OCI-LY1 (cell line): ENCODE measurements at regions not wholly inside any gene's neighbourhood (a gene's known extent, or its start where the extent isn't known, plus 50 kb on each side); places are given as distances from the start of the nearest gene placed in this dataset.

ENCODE experiments used
- H2AFZ ChIP-seq: fragments of 200-600 bp; sonication (generic), shearing (Covaris generic); 2 replicates; pipeline ENCODE4 v1.6.0; 2014; ENCODE audit warnings: antibody characterized with exemption, mild to moderate bottlenecking, low read length
- H3F3A ChIP-seq: fragments of 200-600 bp; sonication (generic), shearing (Covaris generic); 2 replicates; pipeline ENCODE4 v1.6.0; 2014; ENCODE audit warnings: mild to moderate bottlenecking, antibody characterized with exemption, low read length, moderate library complexity; ENCODE audit not compliant: insufficient read depth
- H3K27ac ChIP-seq: fragments of 200-600 bp; sonication (generic); 2 replicates; pipeline ENCODE4 v1.5.1; 2014; ENCODE audit warnings: low read length, mixed run types, mild to moderate bottlenecking, low read depth; ENCODE audit not compliant: poor library complexity, severe bottlenecking
- H3K27me3 ChIP-seq: fragments of 200-600 bp; sonication (generic); 2 replicates; pipeline ENCODE4 v1.6.0; 2014; ENCODE audit warnings: antibody characterized with exemption, mild to moderate bottlenecking, low read length, moderate library complexity; ENCODE audit not compliant: insufficient read depth
- H3K36me3 ChIP-seq: fragments of 200-600 bp; sonication (generic); 2 replicates; pipeline ENCODE4 v1.6.1; 2014; ENCODE audit warnings: mild to moderate bottlenecking, antibody characterized with exemption, low read length, moderate library complexity, mixed read lengths; ENCODE audit not compliant: insufficient read depth
- H3K4me1 ChIP-seq: fragments of 200-600 bp; sonication (generic); 2 replicates; pipeline ENCODE4 v1.5.1; 2014; ENCODE audit warnings: mild to moderate bottlenecking, low read length, moderate library complexity; ENCODE audit not compliant: insufficient read depth, severe bottlenecking
- H3K4me2 ChIP-seq: fragments of 200-600 bp; sonication (generic), shearing (Covaris generic); 2 replicates; pipeline ENCODE4 v1.6.1; 2014; ENCODE audit warnings: low read length
- H3K4me3 ChIP-seq: fragments of 200-600 bp; sonication (generic); 2 replicates; pipeline ENCODE4 v1.5.1; 2014; ENCODE audit warnings: low read length, low read depth, mild to moderate bottlenecking, mixed read lengths; ENCODE audit not compliant: poor library complexity, severe bottlenecking
- H3K79me2 ChIP-seq: fragments of 200-600 bp; shearing (Covaris generic); 2 replicates; pipeline ENCODE4 v1.6.1; 2016; ENCODE audit warnings: mixed run types, low read length, mixed read lengths; ENCODE audit not compliant: insufficient read depth
- H3K9ac ChIP-seq: fragments of 200-600 bp; sonication (generic), shearing (Covaris generic); 2 replicates; pipeline ENCODE4 v1.6.1; 2014; ENCODE audit warnings: mild to moderate bottlenecking, low read length, mixed read lengths
- H3K9me2 ChIP-seq: fragments of 200-600 bp; sonication (generic), shearing (Covaris generic); 2 replicates; pipeline ENCODE4 v1.6.1; 2014; ENCODE audit warnings: low read depth, mild to moderate bottlenecking, low read length, mixed read lengths
- H3K9me3 ChIP-seq: fragments of 200-600 bp; shearing (Covaris generic); 2 replicates; pipeline ENCODE4 v1.6.1; 2014; ENCODE audit warnings: low read length, mixed read lengths
- H4K20me1 ChIP-seq: fragments of 200-600 bp; sonication (generic), shearing (Covaris generic); 2 replicates; pipeline ENCODE4 v1.6.0; 2016; ENCODE audit warnings: mild to moderate bottlenecking, low read length; ENCODE audit not compliant: insufficient read depth
- CTCF ChIP-seq: fragments of 200-600 bp; sonication (generic), shearing (Covaris generic); IDR thresholded peaks from 2 replicates; pipeline ENCODE4 v1.5.1; 2017; ENCODE audit warnings: mild to moderate bottlenecking, antibody characterized with exemption, low read length, moderate library complexity, mixed read lengths
- EZH2 ChIP-seq: fragments of 200-600 bp; sonication (generic), shearing (Covaris generic); IDR thresholded peaks from 2 replicates; pipeline ENCODE4 v1.8.0; 2017; ENCODE audit warnings: borderline replicate concordance, mixed run types, mild to moderate bottlenecking, antibody characterized with exemption, low read length, moderate library complexity, mixed read lengths

GRCh38 chr2:146821836-146822316 lies 1023.0 kb upstream of the ACVR2A start:
- no peak overlapping the region for H3K9ac ChIP-seq
- H4K20me1 ChIP-seq = no peaks in the 10 kb centered on the region
- H3K4me3 ChIP-seq = no peak overlapping the region
- no peak overlapping the region for H3K4me2 ChIP-seq
- H2AFZ ChIP-seq = no peak overlapping the region
- H3K27me3 ChIP-seq = no peaks in the 10 kb centered on the region
- no peaks in the 10 kb centered on the region for H3F3A ChIP-seq
- no peak for TF ChIP-seq EZH2
- TF ChIP-seq CTCF = no peak
- no peaks in the 10 kb centered on the region for H3K4me1 ChIP-seq
- H3K9me2 ChIP-seq = no peaks in the 10 kb centered on the region
- no peaks in the 10 kb centered on the region for H3K79me2 ChIP-seq
- H3K36me3 ChIP-seq = no peaks in the 10 kb centered on the region
- H3K9me3 ChIP-seq = no peaks in the 10 kb centered on the region
- no peak overlapping the region for H3K27ac ChIP-seq

DNA sequence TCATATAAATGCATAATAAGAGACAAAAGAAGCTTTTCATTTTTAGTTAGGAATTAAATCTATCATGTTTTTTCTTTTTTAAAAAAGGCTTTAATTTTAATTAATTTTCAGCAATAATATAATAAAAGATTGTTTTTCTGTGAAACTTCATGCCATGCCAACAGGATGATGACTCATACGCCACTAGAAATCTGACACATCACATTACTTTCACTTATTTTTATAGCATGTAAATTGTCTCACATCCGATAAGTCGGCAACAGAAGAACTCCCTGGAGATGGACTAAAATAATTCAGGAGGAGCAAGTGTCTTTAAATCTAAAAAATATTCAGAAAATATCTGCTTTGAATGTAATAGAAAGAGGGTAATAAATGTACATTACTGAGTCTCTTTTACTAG lies 1024.2 kb upstream of the ACVR2A start:
- Histone ChIP-seq H3K36me3 (no peaks in the 10 kb centered on the region), H3K79me2 (no peaks in the 10 kb centered on the region), H3K9me2 (no peaks in the 10 kb centered on the region), H3K9me3 (no peaks in the 10 kb centered on the region), H3K4me2 (no peak overlapping the region), H3K4me3 (no peak overlapping the region), H3K9ac (no peak overlapping the region), H3K4me1 (no peaks in the 10 kb centered on the region), H2AFZ (no peak overlapping the region), H3F3A (no peaks in the 10 kb centered on the region), H4K20me1 (no peaks in the 10 kb centered on the region), H3K27ac (no peak overlapping the region), H3K27me3 (no peaks in the 10 kb centered on the region)
- TF ChIP-seq CTCF (no peak), EZH2 (no peak)

- Histone ChIP-seq H2AFZ (no peak overlapping the region), H3K4me1 (no peaks in the 10 kb centered on the region), H3K9me2 (no peaks in the 10 kb centered on the region), H3K27me3 (no peaks in the 10 kb centered on the region), H3K9ac (no peak overlapping the region), H3K4me3 (no peak overlapping the region), H3K79me2 (no peaks in the 10 kb centered on the region), H3K4me2 (no peak overlapping the region), H3F3A (no peaks in the 10 kb centered on the region), H4K20me1 (no peaks in the 10 kb centered on the region), H3K9me3 (no peaks in the 10 kb centered on the region), H3K36me3 (no peaks in the 10 kb centered on the region), H3K27ac (no peak overlapping the region)
- TF ChIP-seq CTCF (no peak), EZH2 (no peak)
Observed at GRCh38 chr2:146818122-146818521, 1026.7 kb upstream of the ACVR2A start.
